ENCODE measurements at regions not wholly inside any gene's neighbourhood (a gene's known extent, or its start where the extent isn't known, plus 50 kb on each side); places are given as distances from the start of the nearest gene placed in this dataset.

- TF ChIP-seq CTCF (IDR thresholded peaks at IDR 0.05; ENCODE audit: insufficient read depth, low read depth, low read length) (no peak), EZH2 (IDR thresholded peaks at IDR 0.05; ENCODE audit: insufficient read depth, low read length) (no peak)
These were observed 64.7 kb upstream of the GJA8 start for GRCh38 chr1:147837964-147838292.

Data from astrocyte (in vitro differentiated cells and primary cell).